Vagina (tissue), 2 donors: ENCODE measurements at regions not wholly inside any gene's neighbourhood (a gene's known extent, or its start where the extent isn't known, plus 50 kb on each side); places are given as distances from the start of the nearest gene placed in this dataset.

Experiments
- CTCF ChIP-seq, 3 experiments: fragments of 450-650 bp in 2 of 3; fragments of 200-600 bp in 1 of 3; sonication (generic) in 1 of 3; IDR thresholded peaks; one replicate each; pipeline ENCODE4 v1.5.1; 2017 to 2019; ENCODE audit warnings: antibody characterized with exemption in 3 of 3, mild to moderate bottlenecking in 2 of 3, moderate library complexity in 2 of 3
- POLR2A ChIP-seq, 2 donors: fragments of 450-650 bp; IDR thresholded peaks; one replicate each; pipeline ENCODE4 v1.6.1; 2017; ENCODE audit warnings: antibody characterized with exemption in 2 of 2, mild to moderate bottlenecking in 2 of 2, moderate library complexity in 2 of 2
- POLR2AphosphoS5 ChIP-seq, 2 donors: sonication (generic); formaldehyde crosslinking; IDR thresholded peaks; one replicate each; pipeline ENCODE4 v1.9.0; 2017; ENCODE audit warnings: antibody characterized with exemption in 2 of 2, mild to moderate bottlenecking in 2 of 2, low read depth in 1 of 2; ENCODE audit not compliant: insufficient read depth in 1 of 2

GRCh38 chr2:128771401-128771800 lies 452.7 kb upstream of the HS6ST1 start:
- TF ChIP-seq CTCF (IDR thresholded peaks at IDR 0.05), result no peak
- TF ChIP-seq POLR2A (IDR thresholded peaks at IDR 0.05), result no peak
- TF ChIP-seq POLR2AphosphoS5 (IDR thresholded peaks at IDR 0.05; ENCODE audit: insufficient read depth in 1 of 2, low read depth in 1 of 2), result no peak
